ENCODE measurements at regions not wholly inside any gene's neighbourhood (a gene's known extent, or its start where the extent isn't known, plus 50 kb on each side); places are given as distances from the start of the nearest gene placed in this dataset.

- no peak overlapping the region for H3K9ac ChIP-seq (ENCODE audit: low read depth, low read length, poor library complexity)
- H2BK15ac ChIP-seq (ENCODE audit: low read length): no peak overlapping the region
- H3K4me1 ChIP-seq (ENCODE audit: control insufficient read depth in 2 of 2, insufficient read depth in 1 of 2, low read depth in 1 of 2, low read length in 2 of 2): no peaks in the 10 kb centered on the region
- H3K4me2 ChIP-seq (ENCODE audit: insufficient read depth, low read length, poor library complexity, severe bottlenecking): no peak overlapping the region
- H2BK5ac ChIP-seq (ENCODE audit: low read length): no peak overlapping the region
- H4K91ac ChIP-seq (ENCODE audit: low read depth, low read length, poor library complexity): no peak overlapping the region
- no peak overlapping the region for H3K4ac ChIP-seq (ENCODE audit: low read length)
- H2AK5ac ChIP-seq (ENCODE audit: low read depth, low read length): no peak overlapping the region
- no peak overlapping the region for H3K4me3 ChIP-seq (ENCODE audit: low read length in 2 of 2)
- no peak overlapping the region for H3K27ac ChIP-seq (replicated peaks; ENCODE audit: low read length)
- H2BK12ac ChIP-seq (ENCODE audit: low read length): no peak overlapping the region
- no peak overlapping the region for H3K23ac ChIP-seq (ENCODE audit: low read depth, low read length, poor library complexity)
- H3K79me1 ChIP-seq (ENCODE audit: low read depth, low read length): no peaks in the 10 kb centered on the region
- H3K27me3 ChIP-seq (ENCODE audit: control insufficient read depth in 3 of 3, insufficient read depth in 3 of 3, low read depth in 1 of 3, low read length in 3 of 3): no peaks in the 10 kb centered on the region
- H4K8ac ChIP-seq (ENCODE audit: low read depth, low read length): no peak overlapping the region
- no peak overlapping the region for H2BK120ac ChIP-seq (ENCODE audit: low read depth, low read length)
- no peaks in the 10 kb centered on the region for H3K36me3 ChIP-seq (replicated peaks in 1 of 2; ENCODE audit: control insufficient read depth in 2 of 2, insufficient read depth in 2 of 2, low read length in 2 of 2)
- H3K18ac ChIP-seq (ENCODE audit: low read length): no peak overlapping the region
- H3K9me3 ChIP-seq (replicated peaks in 1 of 2; ENCODE audit: control insufficient read depth in 2 of 2, insufficient read depth in 1 of 2, low read depth in 1 of 2, low read length in 2 of 2): no peaks in the 10 kb centered on the region
- no peak overlapping the region for H2AFZ ChIP-seq (ENCODE audit: low read length)
- DNase-seq (ENCODE audit: low spot score): no peak
- no peak overlapping the region for H3K14ac ChIP-seq (ENCODE audit: low read length)
Measured at GRCh38 chr2:52724585-52724984, 1043.0 kb upstream of the CHAC2 start.

GRCh38 chr2:52717836-52718235 is 1049.8 kb upstream of the CHAC2 start:
- no CpG with 5 or more reads among the region's 3 CpGs for WGBS, 2 donors (ENCODE audit: extremely low coverage in 2 of 2, insufficient read length in 2 of 2, insufficient replicate concordance in 1 of 2)
- Histone ChIP-seq H2AFZ (ENCODE audit: low read length) (no peak overlapping the region), H3K4ac (ENCODE audit: low read length) (no peak overlapping the region), H3K27ac (replicated peaks; ENCODE audit: low read length) (no peak overlapping the region), H4K91ac (ENCODE audit: low read depth, low read length, poor library complexity) (no peak overlapping the region), H3K23ac (ENCODE audit: low read depth, low read length, poor library complexity) (no peak overlapping the region), H3K9ac (ENCODE audit: low read depth, low read length, poor library complexity) (no peak overlapping the region), H3K4me1 (ENCODE audit: control insufficient read depth in 2 of 2, insufficient read depth in 1 of 2, low read depth in 1 of 2, low read length in 2 of 2) (no peaks in the 10 kb centered on the region), H3K79me1 (ENCODE audit: low read depth, low read length) (no peaks in the 10 kb centered on the region), H3K14ac (ENCODE audit: low read length) (no peak overlapping the region), H2BK12ac (ENCODE audit: low read length) (no peak overlapping the region), H3K4me3 (ENCODE audit: low read length in 2 of 2) (no peak overlapping the region), H3K27me3 (ENCODE audit: control insufficient read depth in 3 of 3, insufficient read depth in 3 of 3, low read depth in 1 of 3, low read length in 3 of 3) (no peaks in the 10 kb centered on the region), H2BK5ac (ENCODE audit: low read length) (no peak overlapping the region), H3K36me3 (replicated peaks in 1 of 2; ENCODE audit: control insufficient read depth in 2 of 2, insufficient read depth in 2 of 2, low read length in 2 of 2) (no peaks in the 10 kb centered on the region), H3K9me3 (replicated peaks in 1 of 2; ENCODE audit: control insufficient read depth in 2 of 2, insufficient read depth in 1 of 2, low read depth in 1 of 2, low read length in 2 of 2) (no peaks in the 10 kb centered on the region), H4K8ac (ENCODE audit: low read depth, low read length) (no peak overlapping the region), H2AK5ac (ENCODE audit: low read depth, low read length) (no peak overlapping the region), H3K4me2 (ENCODE audit: insufficient read depth, low read length, poor library complexity, severe bottlenecking) (no peak overlapping the region), H2BK15ac (ENCODE audit: low read length) (no peak overlapping the region), H3K18ac (ENCODE audit: low read length) (no peak overlapping the region), H2BK120ac (ENCODE audit: low read depth, low read length) (no peak overlapping the region)
- DNase-seq (ENCODE audit: low spot score): no peak

GRCh38 chr2:52710810-52711618 is 1056.6 kb upstream of the CHAC2 start:
- no peak overlapping the region for H3K4ac ChIP-seq (ENCODE audit: low read length)
- no peaks in the 10 kb centered on the region for H3K9me3 ChIP-seq (replicated peaks in 1 of 2; ENCODE audit: control insufficient read depth in 2 of 2, insufficient read depth in 1 of 2, low read depth in 1 of 2, low read length in 2 of 2)
- no peaks in the 10 kb centered on the region for H3K27me3 ChIP-seq (ENCODE audit: control insufficient read depth in 3 of 3, insufficient read depth in 3 of 3, low read depth in 1 of 3, low read length in 3 of 3)
- H2BK12ac ChIP-seq (ENCODE audit: low read length): no peak overlapping the region
- no peak overlapping the region for H2AFZ ChIP-seq (ENCODE audit: low read length)
- no peak overlapping the region for H3K18ac ChIP-seq (ENCODE audit: low read length)
- H3K9ac ChIP-seq (ENCODE audit: low read depth, low read length, poor library complexity): no peak overlapping the region
- H3K36me3 ChIP-seq (replicated peaks in 1 of 2; ENCODE audit: control insufficient read depth in 2 of 2, insufficient read depth in 2 of 2, low read length in 2 of 2): no peaks in the 10 kb centered on the region
- H2AK5ac ChIP-seq (ENCODE audit: low read depth, low read length): no peak overlapping the region
- H2BK15ac ChIP-seq (ENCODE audit: low read length): no peak overlapping the region
- no CpG with 5 or more reads among the region's 5 CpGs for WGBS, 2 donors (ENCODE audit: extremely low coverage in 2 of 2, insufficient read length in 2 of 2, insufficient replicate concordance in 1 of 2)
- DNase-seq (ENCODE audit: low spot score): no peak
- no peak overlapping the region for H2BK5ac ChIP-seq (ENCODE audit: low read length)
- H3K23ac ChIP-seq (ENCODE audit: low read depth, low read length, poor library complexity): no peak overlapping the region
- no peaks in the 10 kb centered on the region for H3K79me1 ChIP-seq (ENCODE audit: low read depth, low read length)
- no peak overlapping the region for H3K4me2 ChIP-seq (ENCODE audit: insufficient read depth, low read length, poor library complexity, severe bottlenecking)
- no peak overlapping the region for H3K14ac ChIP-seq (ENCODE audit: low read length)
- no peak overlapping the region for H2BK120ac ChIP-seq (ENCODE audit: low read depth, low read length)
- no peaks in the 10 kb centered on the region for H3K4me1 ChIP-seq (ENCODE audit: control insufficient read depth in 2 of 2, insufficient read depth in 1 of 2, low read depth in 1 of 2, low read length in 2 of 2)
- H4K91ac ChIP-seq (ENCODE audit: low read depth, low read length, poor library complexity): no peak overlapping the region
- H3K4me3 ChIP-seq (ENCODE audit: low read length in 2 of 2): no peak overlapping the region
- H3K27ac ChIP-seq (replicated peaks; ENCODE audit: low read length): no peak overlapping the region
- H4K8ac ChIP-seq (ENCODE audit: low read depth, low read length): no peak overlapping the region

- no peaks in the 10 kb centered on the region for H3K36me3 ChIP-seq (replicated peaks in 1 of 2; ENCODE audit: control insufficient read depth in 2 of 2, insufficient read depth in 2 of 2, low read length in 2 of 2)
- no peak overlapping the region for H4K91ac ChIP-seq (ENCODE audit: low read depth, low read length, poor library complexity)
- no peak overlapping the region for H2AK5ac ChIP-seq (ENCODE audit: low read depth, low read length)
- H3K4me3 ChIP-seq (ENCODE audit: low read length in 2 of 2): no peak overlapping the region
- no peak overlapping the region for H3K23ac ChIP-seq (ENCODE audit: low read depth, low read length, poor library complexity)
- H3K14ac ChIP-seq (ENCODE audit: low read length): no peak overlapping the region
- no peak overlapping the region for H2BK12ac ChIP-seq (ENCODE audit: low read length)
- no peaks in the 10 kb centered on the region for H3K9me3 ChIP-seq (replicated peaks in 1 of 2; ENCODE audit: control insufficient read depth in 2 of 2, insufficient read depth in 1 of 2, low read depth in 1 of 2, low read length in 2 of 2)
- no peaks in the 10 kb centered on the region for H3K79me1 ChIP-seq (ENCODE audit: low read depth, low read length)
- no peak overlapping the region for H2BK120ac ChIP-seq (ENCODE audit: low read depth, low read length)
- H2AFZ ChIP-seq (ENCODE audit: low read length): no peak overlapping the region
- H3K27me3 ChIP-seq (ENCODE audit: control insufficient read depth in 3 of 3, insufficient read depth in 3 of 3, low read depth in 1 of 3, low read length in 3 of 3): no peaks in the 10 kb centered on the region
- H3K4me1 ChIP-seq (ENCODE audit: control insufficient read depth in 2 of 2, insufficient read depth in 1 of 2, low read depth in 1 of 2, low read length in 2 of 2): peaks cover 0 to 4% of the 10 kb centered on the region in 2 donors
- H3K4ac ChIP-seq (ENCODE audit: low read length): no peak overlapping the region
- no peak overlapping the region for H2BK5ac ChIP-seq (ENCODE audit: low read length)
- DNase-seq (ENCODE audit: low spot score): no peak
- H4K8ac ChIP-seq (ENCODE audit: low read depth, low read length): no peak overlapping the region
- H3K4me2 ChIP-seq (ENCODE audit: insufficient read depth, low read length, poor library complexity, severe bottlenecking): no peak overlapping the region
- no peak overlapping the region for H3K9ac ChIP-seq (ENCODE audit: low read depth, low read length, poor library complexity)
- H2BK15ac ChIP-seq (ENCODE audit: low read length): no peak overlapping the region
- no peak overlapping the region for H3K18ac ChIP-seq (ENCODE audit: low read length)
- H3K27ac ChIP-seq (replicated peaks; ENCODE audit: low read length): no peak overlapping the region
Measured at GRCh38 chr2:52704251-52704650, 1063.4 kb upstream of the CHAC2 start.

Data from neuronal stem cell (in vitro differentiated cells).